Trophoblast cell (in vitro differentiated cells and primary cell): ENCODE measurements at regions not wholly inside any gene's neighbourhood (a gene's known extent, or its start where the extent isn't known, plus 50 kb on each side); places are given as distances from the start of the nearest gene placed in this dataset.

Source experiments
- DNase-seq, 2 donors: peaks; one replicate each; pipeline ENCODE4 v3.0.0-alpha.2; 2016
- H2AFZ ChIP-seq: 2 replicates; pipeline ENCODE4 v1.6.1; 2013; ENCODE audit warnings: low read length, moderate library complexity, mild to moderate bottlenecking; ENCODE audit not compliant: insufficient read depth, poor library complexity
- H2AK5ac ChIP-seq: 2 replicates; pipeline ENCODE4 v1.6.1; 2013; ENCODE audit warnings: mild to moderate bottlenecking, low read length
- H2BK120ac ChIP-seq: 2 replicates; pipeline ENCODE4 v1.6.1; 2013; ENCODE audit warnings: low read length, mild to moderate bottlenecking, moderate library complexity; ENCODE audit not compliant: insufficient read depth, poor library complexity
- H2BK12ac ChIP-seq: 2 replicates; pipeline ENCODE4 v1.6.1; 2013; ENCODE audit warnings: mild to moderate bottlenecking, low read length, moderate library complexity
- H2BK5ac ChIP-seq: 2 replicates; pipeline ENCODE4 v1.6.1; 2013; ENCODE audit warnings: low read length, low read depth, moderate library complexity, mild to moderate bottlenecking; ENCODE audit not compliant: poor library complexity
- H3K14ac ChIP-seq: 2 replicates; pipeline ENCODE4 v1.6.1; 2013; ENCODE audit warnings: mild to moderate bottlenecking, low read length
- H3K18ac ChIP-seq: 2 replicates; pipeline ENCODE4 v1.6.1; 2013; ENCODE audit warnings: mild to moderate bottlenecking, low read length
- H3K23ac ChIP-seq: 2 replicates; pipeline ENCODE4 v1.6.1; 2013; ENCODE audit warnings: low read length
- H3K27ac ChIP-seq: 2 replicates; pipeline ENCODE4 v1.5.1; 2013; ENCODE audit warnings: low read depth, mild to moderate bottlenecking, inconsistent platforms, low read length, moderate library complexity
- H3K27me3 ChIP-seq: 2 replicates; pipeline ENCODE4 v1.6.1; 2013; ENCODE audit warnings: inconsistent platforms, mild to moderate bottlenecking, low read length, moderate library complexity; ENCODE audit not compliant: insufficient read depth
- H3K36me3 ChIP-seq, 2 experiments: 1 replicate in 1 of 2; 2 replicates in 1 of 2; pipeline ENCODE4 v1.6.1; 2013; ENCODE audit warnings: low read length in 2 of 2, mild to moderate bottlenecking in 2 of 2, moderate library complexity in 1 of 2; ENCODE audit not compliant: insufficient read depth in 2 of 2, control insufficient read depth in 1 of 2
- H3K4ac ChIP-seq: 2 replicates; pipeline ENCODE4 v1.6.1; 2013; ENCODE audit warnings: low read depth, mild to moderate bottlenecking, low read length, moderate library complexity
- H3K4me1 ChIP-seq, 2 experiments: 1 replicate in 1 of 2; 2 replicates in 1 of 2; pipeline ENCODE4 v1.6.1; 2013; ENCODE audit warnings: low read length in 2 of 2, mild to moderate bottlenecking in 2 of 2, moderate library complexity in 1 of 2; ENCODE audit not compliant: insufficient read depth in 2 of 2, control insufficient read depth in 1 of 2
- H3K4me2 ChIP-seq: 2 replicates; pipeline ENCODE4 v1.6.1; 2013; ENCODE audit warnings: inconsistent platforms, mild to moderate bottlenecking, low read length, moderate library complexity
- H3K4me3 ChIP-seq: 2 replicates; pipeline ENCODE4 v1.5.1; 2013; ENCODE audit warnings: mild to moderate bottlenecking, low read depth, low read length, inconsistent platforms
- H3K79me1 ChIP-seq: one replicate; pipeline ENCODE4 v1.6.1; 2013; ENCODE audit warnings: low read length
- H3K79me2 ChIP-seq: 2 replicates; pipeline ENCODE4 v1.6.1; 2013; ENCODE audit warnings: low read length, mild to moderate bottlenecking; ENCODE audit not compliant: control insufficient read depth, insufficient read depth, poor library complexity
- H3K9ac ChIP-seq: 2 replicates; pipeline ENCODE4 v1.6.1; 2013; ENCODE audit warnings: mild to moderate bottlenecking, low read length
- H3K9me3 ChIP-seq: 2 replicates; pipeline ENCODE4 v1.6.1; 2013; ENCODE audit warnings: low read depth, mild to moderate bottlenecking, control low read depth, inconsistent platforms, low read length; ENCODE audit not compliant: insufficient read depth
- H4K12ac ChIP-seq: 2 replicates; pipeline ENCODE4 v1.6.1; 2013; ENCODE audit warnings: low read depth, mild to moderate bottlenecking, low read length, moderate library complexity
- H4K8ac ChIP-seq: 2 replicates; pipeline ENCODE4 v1.6.1; 2013; ENCODE audit warnings: low read depth, mild to moderate bottlenecking, low read length, moderate library complexity
- H4K91ac ChIP-seq: one replicate; pipeline ENCODE4 v1.6.1; 2013; ENCODE audit warnings: low read depth, mild to moderate bottlenecking, low read length, moderate library complexity
- WGBS: extraction: QIAGEN DNeasy Blood & Tissue Kit; methylation state at CpG from one replicate; pipeline ENCODE4 v1.1.7; 2013; ENCODE audit warnings: missing lambda C conversion rate; ENCODE audit not compliant: insufficient read length, insufficient coverage; ENCODE audit errors: extremely low coverage; 5-methylcytosine and 5-hydroxymethylcytosine counted together

DNA sequence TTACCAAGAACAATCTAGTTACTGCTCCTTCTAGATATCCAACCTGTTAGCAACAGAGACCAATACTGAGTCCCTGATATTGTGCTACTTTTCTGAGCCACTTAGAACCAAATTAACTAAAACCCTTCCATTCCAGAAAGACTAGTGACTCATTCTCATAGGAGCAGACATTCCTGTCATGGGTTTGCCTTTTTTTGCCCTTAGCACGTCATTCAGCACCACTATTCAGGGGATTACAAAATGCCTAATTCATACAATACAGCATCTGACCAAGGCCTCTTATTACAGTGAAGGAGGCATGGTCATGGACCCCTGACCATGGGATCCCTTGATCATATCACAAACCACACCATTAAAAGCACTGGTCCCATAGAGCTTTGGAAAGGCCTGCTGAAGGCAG lies 123.8 kb upstream of the CXCL13 start:
- H3K18ac ChIP-seq: no peak overlapping the region
- peaks cover 6% of the 10 kb centered on the region for H3K9me3 ChIP-seq
- no peak overlapping the region for H3K4me3 ChIP-seq
- no peaks in the 10 kb centered on the region for H3K4me1 ChIP-seq
- H3K36me3 ChIP-seq: no peaks in the 10 kb centered on the region
- H3K4ac ChIP-seq: no peak overlapping the region
- no peak overlapping the region for H3K9ac ChIP-seq
- no peak overlapping the region for H4K8ac ChIP-seq
- H3K79me1 ChIP-seq: no peaks in the 10 kb centered on the region
- no peak overlapping the region for H2BK120ac ChIP-seq
- DNase-seq: peak; percentile 25 to 74
- H2BK12ac ChIP-seq: no peak overlapping the region
- no peak overlapping the region for H3K23ac ChIP-seq
- no CpG with 5 or more reads among the region's 1 CpG for WGBS
- H3K14ac ChIP-seq: no peak overlapping the region
- H2AK5ac ChIP-seq: no peak overlapping the region
- H3K27me3 ChIP-seq: no peaks in the 10 kb centered on the region
- H2BK5ac ChIP-seq: no peak overlapping the region
- H2AFZ ChIP-seq: no peak overlapping the region
- H3K4me2 ChIP-seq: no peak overlapping the region
- H4K91ac ChIP-seq: no peak overlapping the region
- H3K79me2 ChIP-seq: no peaks in the 10 kb centered on the region
- H4K12ac ChIP-seq: no peak overlapping the region
- no peak overlapping the region for H3K27ac ChIP-seq

DNA sequence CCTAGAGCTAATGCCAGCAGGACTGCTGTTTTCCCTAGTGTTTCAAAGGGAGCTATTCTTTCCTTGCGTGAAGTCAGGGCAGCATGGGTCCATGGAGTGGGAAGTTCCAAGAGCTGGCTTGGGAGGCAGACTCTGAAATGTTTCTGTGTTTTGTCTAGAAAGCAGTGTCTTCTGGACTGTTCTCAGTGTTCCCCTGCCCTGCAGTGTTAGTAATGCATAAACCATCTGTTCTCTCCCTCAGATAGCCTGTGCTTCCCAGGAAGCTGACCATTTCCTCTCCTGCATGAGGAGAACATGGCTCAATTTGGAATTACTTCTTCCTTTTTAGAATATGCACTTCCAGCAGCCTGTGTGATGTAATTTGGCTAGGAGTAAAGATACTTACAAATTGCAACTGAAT lies 116.7 kb upstream of the CXCL13 start:
- H4K91ac ChIP-seq: no peak overlapping the region
- no peaks in the 10 kb centered on the region for H3K79me1 ChIP-seq
- H3K27ac ChIP-seq: no peak overlapping the region
- DNase-seq: no peak
- no peak overlapping the region for H3K23ac ChIP-seq
- no peak overlapping the region for H3K4me3 ChIP-seq
- no peak overlapping the region for H3K14ac ChIP-seq
- no peak overlapping the region for H3K4me2 ChIP-seq
- H2BK120ac ChIP-seq: no peak overlapping the region
- no peak overlapping the region for H2AFZ ChIP-seq
- no peak overlapping the region for H3K9ac ChIP-seq
- no peaks in the 10 kb centered on the region for H3K79me2 ChIP-seq
- H2BK12ac ChIP-seq: no peak overlapping the region
- no peaks in the 10 kb centered on the region for H3K27me3 ChIP-seq
- no peak overlapping the region for H2BK5ac ChIP-seq
- no peaks in the 10 kb centered on the region for H3K36me3 ChIP-seq
- H2AK5ac ChIP-seq: no peak overlapping the region
- H4K8ac ChIP-seq: no peak overlapping the region
- no peak overlapping the region for H4K12ac ChIP-seq
- H3K9me3 ChIP-seq: peaks cover 3% of the 10 kb centered on the region
- no peaks in the 10 kb centered on the region for H3K4me1 ChIP-seq
- H3K4ac ChIP-seq: no peak overlapping the region
- no peak overlapping the region for H3K18ac ChIP-seq
- WGBS: no CpG with 5 or more reads among the region's 1 CpG

DNA sequence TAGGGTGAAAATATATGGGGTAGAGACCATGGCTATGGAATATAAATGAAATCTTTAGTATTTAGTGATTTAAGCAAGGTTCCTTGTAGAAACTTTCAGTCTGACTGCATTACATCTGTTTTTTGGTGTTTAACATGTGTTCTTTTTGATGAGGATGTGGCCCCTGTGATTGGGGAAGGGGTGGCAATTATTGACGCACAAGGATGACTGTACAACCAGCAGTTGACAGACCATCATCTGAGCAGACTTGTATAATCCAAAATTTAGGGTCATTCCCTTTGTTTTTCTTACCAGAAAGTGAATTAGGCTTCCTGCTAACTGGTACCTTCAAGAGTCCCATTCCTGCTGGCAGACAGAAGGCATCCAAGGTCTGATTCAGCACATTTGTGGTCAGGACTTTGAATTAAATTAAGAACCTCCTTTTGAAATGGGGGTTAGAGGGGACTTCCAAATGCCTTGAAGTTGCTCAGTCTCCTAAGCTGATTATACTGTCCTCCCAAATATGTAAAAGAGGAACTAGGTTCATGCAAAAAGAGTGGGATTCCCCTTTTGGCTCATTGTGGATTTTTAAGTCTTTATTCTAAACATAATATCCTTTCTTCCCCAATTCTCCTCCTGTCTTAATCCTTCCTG lies 112.4 kb upstream of the CXCL13 start:
- no peak overlapping the region for H4K12ac ChIP-seq
- no peak overlapping the region for H2BK5ac ChIP-seq
- no peak overlapping the region for H3K23ac ChIP-seq
- H3K79me2 ChIP-seq: no peaks in the 10 kb centered on the region
- H3K4ac ChIP-seq: no peak overlapping the region
- no peak overlapping the region for H3K14ac ChIP-seq
- no peak overlapping the region for H2BK12ac ChIP-seq
- no peak overlapping the region for H3K27ac ChIP-seq
- no peak overlapping the region for H3K4me3 ChIP-seq
- H2BK120ac ChIP-seq: no peak overlapping the region
- peak in 1 of 2 donors; percentile 15 for DNase-seq
- no peak overlapping the region for H3K4me2 ChIP-seq
- no peaks in the 10 kb centered on the region for H3K9me3 ChIP-seq
- no peak overlapping the region for H3K18ac ChIP-seq
- no CpG with 5 or more reads among the region's 1 CpG for WGBS
- H2AK5ac ChIP-seq: no peak overlapping the region
- H3K27me3 ChIP-seq: no peaks in the 10 kb centered on the region
- no peak overlapping the region for H4K91ac ChIP-seq
- no peak overlapping the region for H3K9ac ChIP-seq
- H3K36me3 ChIP-seq: no peaks in the 10 kb centered on the region
- H3K4me1 ChIP-seq: no peaks in the 10 kb centered on the region
- no peaks in the 10 kb centered on the region for H3K79me1 ChIP-seq
- no peak overlapping the region for H4K8ac ChIP-seq
- no peak overlapping the region for H2AFZ ChIP-seq

DNA sequence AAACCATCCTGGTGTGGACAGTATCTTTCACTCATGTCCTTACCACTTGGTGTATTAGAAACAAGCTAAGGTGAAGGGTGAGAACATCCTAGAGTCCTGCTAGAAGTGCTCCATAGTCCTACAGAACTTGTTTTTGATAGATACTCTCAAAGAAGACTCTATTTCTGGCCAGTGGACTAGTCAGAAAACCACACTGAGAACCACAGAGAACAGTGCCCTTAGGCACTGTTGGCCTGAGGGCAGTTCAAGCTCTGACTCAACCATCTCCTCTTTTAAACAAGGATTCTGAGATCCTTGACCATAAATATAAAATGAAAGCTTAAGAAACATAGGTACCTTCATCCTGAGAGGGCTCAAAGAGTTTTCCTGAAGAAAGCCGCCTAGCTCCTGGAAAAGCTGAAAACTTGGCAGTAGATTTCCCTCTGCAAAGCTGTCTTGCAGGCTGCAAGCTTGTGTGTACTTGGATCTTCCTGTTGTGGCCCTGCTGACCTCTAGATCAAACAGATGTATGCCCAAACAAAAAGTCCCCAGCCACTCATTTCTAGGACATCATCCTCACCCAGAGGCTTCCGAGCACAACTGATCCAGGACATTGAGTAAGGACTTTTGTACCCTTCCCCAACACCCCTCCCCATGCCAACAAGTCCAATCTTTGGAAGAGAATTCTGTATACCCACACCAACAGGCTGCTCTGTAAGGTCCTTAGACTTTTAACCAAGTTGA lies 111.6 kb upstream of the CXCL13 start:
- Histone ChIP-seq H3K4me3 (no peak overlapping the region), H3K9me3 (no peaks in the 10 kb centered on the region), H3K4me2 (no peak overlapping the region), H2AK5ac (no peak overlapping the region), H3K4me1 (no peaks in the 10 kb centered on the region), H3K79me2 (no peaks in the 10 kb centered on the region), H3K9ac (no peak overlapping the region), H2AFZ (no peak overlapping the region), H2BK5ac (no peak overlapping the region), H3K23ac (no peak overlapping the region), H4K8ac (no peak overlapping the region), H3K4ac (no peak overlapping the region), H4K12ac (no peak overlapping the region), H2BK120ac (no peak overlapping the region), H3K14ac (no peak overlapping the region), H3K36me3 (no peaks in the 10 kb centered on the region), H3K27ac (no peak overlapping the region), H3K79me1 (no peaks in the 10 kb centered on the region), H4K91ac (no peak overlapping the region), H3K27me3 (no peaks in the 10 kb centered on the region), H3K18ac (no peak overlapping the region), H2BK12ac (no peak overlapping the region)
- DNase-seq: peak; percentile 48 to 79
- WGBS: no CpG with 5 or more reads among the region's 2 CpGs
